HG02981 (cell line): ENCODE measurements at regions not wholly inside any gene's neighbourhood (a gene's known extent, or its start where the extent isn't known, plus 50 kb on each side); places are given as distances from the start of the nearest gene placed in this dataset.

Experiments
- ATAC-seq: cut with Tn5 transposase; IDR thresholded peaks from one replicate; pipeline ENCODE4 v1.9.1; 2021; ENCODE audit warnings: mild to moderate bottlenecking, moderate library complexity; ENCODE audit not compliant: unreplicated experiment

GRCh38 chr6:113120582-113121285 is 736.4 kb upstream of the MARCKS start:
- ATAC-seq: no peak

GRCh38 chr6:113121571-113121970 is 735.6 kb upstream of the MARCKS start:
- ATAC-seq: no peak

GRCh38 chr6:113122060-113122459 is 735.1 kb upstream of the MARCKS start:
- ATAC-seq: no peak

GRCh38 chr6:113125626-113126025 is 731.5 kb upstream of the MARCKS start:
- ATAC-seq: no peak

- no peak for ATAC-seq
These were observed 729.2 kb upstream of the MARCKS start for GRCh38 chr6:113127786-113128419.

GRCh38 chr6:113128661-113129060 is 728.5 kb upstream of the MARCKS start:
- no peak for ATAC-seq

GRCh38 chr6:113129991-113130390 is 727.2 kb upstream of the MARCKS start:
- no peak for ATAC-seq

- no peak for ATAC-seq
These were observed 719.7 kb upstream of the MARCKS start for GRCh38 chr6:113137426-113137825.

- ATAC-seq: no peak
These were observed 716.4 kb upstream of the MARCKS start for GRCh38 chr6:113140721-113141120.

GRCh38 chr6:113141901-113142300 is 715.2 kb upstream of the MARCKS start:
- no peak for ATAC-seq

- no peak for ATAC-seq
These were observed 714.4 kb upstream of the MARCKS start for GRCh38 chr6:113142671-113143174.

GRCh38 chr6:113143206-113143605 is 713.9 kb upstream of the MARCKS start:
- no peak for ATAC-seq

- no peak for ATAC-seq
These were observed 713.0 kb upstream of the MARCKS start for GRCh38 chr6:113144117-113144516.

GRCh38 chr6:113146878-113147277 is 710.3 kb upstream of the MARCKS start:
- no peak for ATAC-seq

GRCh38 chr6:113147544-113147943 is 709.6 kb upstream of the MARCKS start:
- ATAC-seq: no peak

- ATAC-seq: no peak
These were observed 708.6 kb upstream of the MARCKS start for GRCh38 chr6:113148566-113148965.

GRCh38 chr6:113149511-113149910 is 707.6 kb upstream of the MARCKS start:
- no peak for ATAC-seq

GRCh38 chr6:113160306-113161017 is 696.7 kb upstream of the MARCKS start:
- no peak for ATAC-seq

GRCh38 chr6:113161018-113161315 is 696.2 kb upstream of the MARCKS start:
- no peak for ATAC-seq

- no peak for ATAC-seq
These were observed 694.4 kb upstream of the MARCKS start for GRCh38 chr6:113162739-113163138.

- no peak for ATAC-seq
These were observed 689.1 kb upstream of the MARCKS start for GRCh38 chr6:113168057-113168456.

GRCh38 chr6:113169484-113169883 is 687.7 kb upstream of the MARCKS start:
- ATAC-seq: no peak
